NT2/D1 (cell line): ENCODE measurements at regions not wholly inside any gene's neighbourhood (a gene's known extent, or its start where the extent isn't known, plus 50 kb on each side); places are given as distances from the start of the nearest gene placed in this dataset.

ENCODE experiments used
- SUZ12 ChIP-seq: IDR thresholded peaks from 2 replicates; pipeline ENCODE4 v1.6.1; 2011; ENCODE audit not compliant: insufficient read length, insufficient read depth; ENCODE audit errors: extremely low read depth
- ZNF274 ChIP-seq: IDR thresholded peaks from 2 replicates; pipeline ENCODE4 v1.6.1; 2011; ENCODE audit warnings: mild to moderate bottlenecking, low read depth, low read length

DNA sequence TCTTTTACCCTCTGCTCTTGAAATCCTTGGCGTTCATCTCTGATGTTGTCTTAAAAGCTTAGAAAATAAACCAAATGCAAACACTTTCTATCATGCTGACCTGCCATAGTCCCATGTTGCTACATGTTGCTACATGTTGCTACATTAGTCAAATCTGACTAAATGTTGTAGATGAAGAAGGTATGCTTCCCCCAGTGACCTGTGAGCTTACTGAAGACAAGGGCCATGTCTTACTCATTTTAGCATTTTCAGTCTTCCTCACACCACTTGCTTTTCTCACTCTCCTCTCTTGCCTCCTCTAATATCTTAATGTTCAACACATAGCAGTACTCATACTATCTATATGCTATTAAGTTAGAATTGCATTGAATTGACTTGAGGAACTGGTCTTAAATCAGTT lies 346.4 kb upstream of the MTNR1B start:
- TF ChIP-seq ZNF274 (no peak), SUZ12 (no peak)
